Ovary (tissue), 3 donors: ENCODE measurements at regions not wholly inside any gene's neighbourhood (a gene's known extent, or its start where the extent isn't known, plus 50 kb on each side); places are given as distances from the start of the nearest gene placed in this dataset.

Source experiments
- CTCF ChIP-seq, 3 donors: fragments of 450-650 bp in 2 of 3; fragments of 200-600 bp in 1 of 3; IDR thresholded peaks; one replicate each; pipeline versions ENCODE4 v1.5.1 to v1.8.0; 2016 to 2022; ENCODE audit warnings: antibody characterized with exemption in 3 of 3, mild to moderate bottlenecking in 1 of 3
- EP300 ChIP-seq: sonication (generic); formaldehyde crosslinking; IDR thresholded peaks from one replicate; pipeline ENCODE4 v1.6.1; 2017; ENCODE audit warnings: antibody characterized with exemption
- POLR2A ChIP-seq: fragments of 450-650 bp; IDR thresholded peaks from one replicate; pipeline ENCODE4 v1.6.1; 2017; ENCODE audit warnings: antibody characterized with exemption, mild to moderate bottlenecking, moderate library complexity
- donor health status: DM: no; HTN: no; CAD: no.

GRCh38 chr4:60743654-60744053 is 456.5 kb upstream of the ADGRL3 start:
- TF ChIP-seq CTCF (IDR thresholded peaks at IDR 0.05) = no peak
- no peak for TF ChIP-seq POLR2A
- TF ChIP-seq EP300 = no peak
